ENCODE measurements at regions not wholly inside any gene's neighbourhood (a gene's known extent, or its start where the extent isn't known, plus 50 kb on each side); places are given as distances from the start of the nearest gene placed in this dataset.

DNA sequence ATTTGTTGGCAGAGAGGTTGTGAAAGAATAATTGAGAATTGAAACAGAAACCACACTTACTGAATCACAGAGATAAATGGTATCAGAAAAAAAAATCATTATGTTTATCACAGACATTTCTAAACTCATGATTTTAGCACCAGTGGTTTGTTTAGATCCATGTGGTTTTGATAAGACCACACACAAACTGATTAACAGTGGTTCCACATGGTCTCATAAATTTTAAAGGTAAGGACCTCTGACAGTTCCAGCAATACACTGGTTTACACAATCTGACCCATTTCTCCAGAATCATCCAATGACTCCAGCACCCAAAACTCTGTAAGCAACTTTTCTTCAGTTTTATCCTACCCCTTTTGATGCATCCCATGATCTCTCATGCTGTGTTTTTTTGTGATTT lies 261.2 kb downstream of the ANXA1 start:
- TF ChIP-seq REST (IDR thresholded peaks at IDR 0.05; ENCODE audit: insufficient read depth in 1 of 2, low read depth in 2 of 2, low read length in 2 of 2) (no peak), SIN3A (IDR thresholded peaks at IDR 0.05; ENCODE audit: borderline replicate concordance, insufficient read depth, low read length) (no peak), FOXP2 (optimal IDR thresholded peaks at IDR 0.05; ENCODE audit: borderline replicate concordance, extremely low read depth, extremely low read length, insufficient read depth) (no peak), POLR2AphosphoS5 (IDR thresholded peaks at IDR 0.05; ENCODE audit: low read depth, low read length) (no peak)

- no peak for TF ChIP-seq SIN3A (IDR thresholded peaks at IDR 0.05; ENCODE audit: borderline replicate concordance, insufficient read depth, low read length)
These were observed 272.2 kb downstream of the ANXA1 start for GRCh38 chr9:73423891-73424290.

- TF ChIP-seq SIN3A (IDR thresholded peaks at IDR 0.05; ENCODE audit: borderline replicate concordance, insufficient read depth, low read length), result no peak
- TF ChIP-seq FOXP2 (optimal IDR thresholded peaks at IDR 0.05; ENCODE audit: borderline replicate concordance, extremely low read depth, extremely low read length, insufficient read depth), result no peak
- no peak for TF ChIP-seq REST (IDR thresholded peaks at IDR 0.05; ENCODE audit: insufficient read depth in 1 of 2, low read depth in 2 of 2, low read length in 2 of 2)
- TF ChIP-seq POLR2AphosphoS5 (IDR thresholded peaks at IDR 0.05; ENCODE audit: low read depth, low read length), result no peak
- TF ChIP-seq TAF1 (IDR thresholded peaks at IDR 0.05; ENCODE audit: borderline replicate concordance, insufficient read depth, low read length), result no peak
These were observed 274.6 kb downstream of the ANXA1 start for GRCh38 chr9:73426269-73426668.

DNA sequence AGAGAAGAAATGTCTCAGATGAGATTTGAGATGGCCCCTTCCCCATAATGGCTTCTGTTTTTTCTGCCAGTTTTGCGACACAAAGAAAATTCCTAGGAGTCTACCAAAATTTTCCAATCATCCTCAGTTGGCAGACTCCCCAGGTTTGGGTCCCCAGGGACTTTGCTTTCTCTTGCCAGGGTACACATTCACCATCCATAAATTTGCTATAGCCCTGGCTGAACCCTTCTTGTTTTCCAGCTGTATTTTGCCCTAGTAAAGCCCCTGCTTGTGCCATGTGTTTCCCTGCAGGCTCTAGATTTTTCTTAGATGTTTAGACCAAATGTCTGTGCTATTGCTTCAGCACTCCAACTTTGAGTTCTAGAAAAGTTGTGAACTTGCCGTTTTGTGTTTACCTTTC lies 283.2 kb downstream of the ANXA1 start:
- no peak for TF ChIP-seq REST (IDR thresholded peaks at IDR 0.05; ENCODE audit: insufficient read depth in 1 of 2, low read depth in 2 of 2, low read length in 2 of 2)
- TF ChIP-seq SIN3A (IDR thresholded peaks at IDR 0.05; ENCODE audit: borderline replicate concordance, insufficient read depth, low read length), result no peak
- TF ChIP-seq TAF1 (IDR thresholded peaks at IDR 0.05; ENCODE audit: borderline replicate concordance, insufficient read depth, low read length), result no peak
- TF ChIP-seq POLR2AphosphoS5 (IDR thresholded peaks at IDR 0.05; ENCODE audit: low read depth, low read length), result no peak
- TF ChIP-seq FOXP2 (optimal IDR thresholded peaks at IDR 0.05; ENCODE audit: borderline replicate concordance, extremely low read depth, extremely low read length, insufficient read depth), result no peak

DNA sequence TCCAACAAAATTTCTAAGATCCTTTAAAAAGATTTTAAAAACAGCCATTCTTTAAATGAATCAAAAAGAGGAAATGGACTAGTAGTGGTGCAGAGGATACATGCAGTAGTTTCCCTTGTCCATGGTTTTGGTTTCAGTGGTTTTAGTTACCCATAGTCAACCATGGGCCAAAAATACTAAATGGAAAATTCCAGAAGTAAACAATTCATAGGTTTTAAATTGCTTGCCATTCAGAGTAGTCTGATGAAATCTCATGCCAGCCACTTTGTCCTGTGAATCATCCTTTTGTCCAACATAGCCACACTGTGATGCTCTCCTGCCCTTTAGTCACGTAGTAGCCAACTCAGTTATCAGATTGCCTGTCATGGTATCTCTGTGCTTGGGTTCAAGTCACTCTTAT lies 286.1 kb downstream of the ANXA1 start:
- TF ChIP-seq TAF1 (IDR thresholded peaks at IDR 0.05; ENCODE audit: borderline replicate concordance, insufficient read depth, low read length), result no peak
- TF ChIP-seq POLR2AphosphoS5 (IDR thresholded peaks at IDR 0.05; ENCODE audit: low read depth, low read length), result no peak
- no peak for TF ChIP-seq REST (IDR thresholded peaks at IDR 0.05; ENCODE audit: insufficient read depth in 1 of 2, low read depth in 2 of 2, low read length in 2 of 2)
- TF ChIP-seq SIN3A (IDR thresholded peaks at IDR 0.05; ENCODE audit: borderline replicate concordance, insufficient read depth, low read length), result no peak

Data from PFSK-1 (cell line).